Amygdala (tissue), 56 donors: ENCODE measurements at regions not wholly inside any gene's neighbourhood (a gene's known extent, or its start where the extent isn't known, plus 50 kb on each side); places are given as distances from the start of the nearest gene placed in this dataset.
"Not testable (repeated sequence)": the region's sequence is repeated elsewhere in the genome, so short reads cannot be mapped to it uniquely, and the experiment has no call there.

Source experiments
- DNase-seq, 56 donors: peaks; one replicate each; lab custom pipeline; 2025; lab: John Stamatoyannopoulos, UW

- no peak for DNase-seq
Measured at GRCh38 chr6:150456466-150456865, 87.7 kb downstream of the IYD start.

- no peak for DNase-seq
Measured at GRCh38 chr6:150456902-150457643, 88.3 kb downstream of the IYD start.

GRCh38 chr6:150458579-150458978 is 89.8 kb downstream of the IYD start:
- DNase-seq = no peak

GRCh38 chr6:150463852-150464251 is 95.0 kb downstream of the IYD start:
- no peak for DNase-seq

GRCh38 chr6:150464966-150465365 is 96.2 kb downstream of the IYD start:
- no peak for DNase-seq

GRCh38 chr6:150465610-150466009 is 96.8 kb downstream of the IYD start:
- DNase-seq = no peak

- no peak for DNase-seq
Measured at GRCh38 chr6:150466196-150466595, 97.4 kb downstream of the IYD start.

- no peak for DNase-seq
Measured at GRCh38 chr6:150470131-150470530, 101.3 kb downstream of the IYD start.

GRCh38 chr6:150470960-150471665 is 102.3 kb downstream of the IYD start:
- DNase-seq = no peak

- no peak for DNase-seq
Measured at GRCh38 chr6:150478656-150479545, 110.1 kb downstream of the IYD start.

GRCh38 chr6:150482883-150483409 is 114.1 kb downstream of the IYD start:
- no peak for DNase-seq

- no peak for DNase-seq
Measured at GRCh38 chr6:150485161-150485958, 114.3 kb upstream of the PLEKHG1 start.

GRCh38 chr6:150486048-150486447 is 113.6 kb upstream of the PLEKHG1 start:
- DNase-seq = no peak

- DNase-seq = no peak
Measured at GRCh38 chr6:150490586-150490985, 109.1 kb upstream of the PLEKHG1 start.

GRCh38 chr6:150491131-150491810 is 108.4 kb upstream of the PLEKHG1 start:
- DNase-seq = no peak

- DNase-seq = no peak
Measured at GRCh38 chr6:150491811-150492172, 107.9 kb upstream of the PLEKHG1 start.

- DNase-seq = no peak
Measured at GRCh38 chr6:150492507-150492906, 107.2 kb upstream of the PLEKHG1 start.

- DNase-seq = no peak
Measured at GRCh38 chr6:150492941-150493340, 106.7 kb upstream of the PLEKHG1 start.

GRCh38 chr6:150493552-150493951 is 106.1 kb upstream of the PLEKHG1 start:
- not testable (repeated sequence) for DNase-seq

- DNase-seq = no peak
Measured at GRCh38 chr6:150494241-150494640, 105.4 kb upstream of the PLEKHG1 start.
